ENCODE measurements at regions not wholly inside any gene's neighbourhood (a gene's known extent, or its start where the extent isn't known, plus 50 kb on each side); places are given as distances from the start of the nearest gene placed in this dataset.

DNA sequence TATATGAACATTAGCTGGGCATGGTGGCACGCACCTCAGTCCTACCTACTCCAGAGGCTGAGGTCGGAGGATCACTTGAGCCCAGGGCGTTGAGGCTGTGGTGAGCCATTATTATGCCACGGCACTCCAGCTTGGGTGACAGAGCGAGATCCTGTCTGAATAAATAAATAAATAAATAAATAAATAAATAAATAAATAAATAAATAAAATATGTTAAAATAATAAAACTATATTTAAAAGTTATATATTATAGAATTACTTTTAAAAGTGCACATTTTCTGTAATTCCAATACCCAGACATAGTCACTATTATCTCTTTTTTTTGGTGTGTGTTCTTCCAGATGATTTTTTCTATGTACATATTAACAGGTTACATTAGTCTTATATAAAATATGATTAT lies 382.0 kb upstream of the ROBO2 start:
- ChIA-PET CTCF (no interaction called here), POLR2A (no interaction called here)
- H3K27me3 ChIP-seq (replicated peaks in 1 of 4; ENCODE audit: control extremely low read depth in 1 of 4, control insufficient read depth in 3 of 4, insufficient read depth in 4 of 4, low read length in 3 of 4): no peaks in the 10 kb centered on the region
- no peak for ATAC-seq (ENCODE audit: low read depth)
- no peaks in the 10 kb centered on the region for H3K79me2 ChIP-seq (ENCODE audit: control insufficient read depth, insufficient read depth, low read length)
- no peaks in the 10 kb centered on the region for H3K4me1 ChIP-seq (ENCODE audit: control insufficient read depth in 2 of 2, insufficient read depth in 2 of 2, low read length in 2 of 2)
- H4K20me1 ChIP-seq (ENCODE audit: control insufficient read depth, insufficient read depth, low read length, poor library complexity, severe bottlenecking): no peaks in the 10 kb centered on the region
- Mint-ChIP-seq H3K27me3 (no peaks in the 10 kb centered on the region), H3K27ac (no peak overlapping the region), H3K9me3 (ENCODE audit: insufficient read depth) (peaks cover 2% of the 10 kb centered on the region), H3K4me1 (no peaks in the 10 kb centered on the region), H3K4me3 (no peak overlapping the region)
- H3K36me3 ChIP-seq (replicated peaks in 1 of 2; ENCODE audit: control extremely low read depth in 1 of 2, control insufficient read depth in 1 of 2, extremely low read depth in 1 of 2, insufficient read depth in 2 of 2, low read length in 1 of 2): no peaks in the 10 kb centered on the region
- no peak overlapping the region for H3K27ac ChIP-seq (ENCODE audit: low read length in 2 of 2)
- TF ChIP-seq EZH2 (IDR thresholded peaks at IDR 0.05; ENCODE audit: borderline replicate concordance, insufficient read depth, low read depth, low read length, poor library complexity, severe bottlenecking): no peak
- TF ChIP-seq, protein P1, sequence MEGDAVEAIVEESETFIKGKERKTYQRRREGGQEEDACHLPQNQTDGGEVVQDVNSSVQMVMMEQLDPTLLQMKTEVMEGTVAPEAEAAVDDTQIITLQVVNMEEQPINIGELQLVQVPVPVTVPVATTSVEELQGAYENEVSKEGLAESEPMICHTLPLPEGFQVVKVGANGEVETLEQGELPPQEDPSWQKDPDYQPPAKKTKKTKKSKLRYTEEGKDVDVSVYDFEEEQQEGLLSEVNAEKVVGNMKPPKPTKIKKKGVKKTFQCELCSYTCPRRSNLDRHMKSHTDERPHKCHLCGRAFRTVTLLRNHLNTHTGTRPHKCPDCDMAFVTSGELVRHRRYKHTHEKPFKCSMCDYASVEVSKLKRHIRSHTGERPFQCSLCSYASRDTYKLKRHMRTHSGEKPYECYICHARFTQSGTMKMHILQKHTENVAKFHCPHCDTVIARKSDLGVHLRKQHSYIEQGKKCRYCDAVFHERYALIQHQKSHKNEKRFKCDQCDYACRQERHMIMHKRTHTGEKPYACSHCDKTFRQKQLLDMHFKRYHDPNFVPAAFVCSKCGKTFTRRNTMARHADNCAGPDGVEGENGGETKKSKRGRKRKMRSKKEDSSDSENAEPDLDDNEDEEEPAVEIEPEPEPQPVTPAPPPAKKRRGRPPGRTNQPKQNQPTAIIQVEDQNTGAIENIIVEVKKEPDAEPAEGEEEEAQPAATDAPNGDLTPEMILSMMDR (IDR thresholded peaks at IDR 0.05): no peak
- intact Hi-C loops (cut with micrococcal nuclease): no loop called here
- H3K4me2 ChIP-seq (replicated peaks; ENCODE audit: low read depth, low read length, poor library complexity, severe bottlenecking): no peak overlapping the region
- DNase-seq: no peak
- H3K4me3 ChIP-seq (ENCODE audit: control extremely low read depth in 1 of 5, extremely low read depth in 1 of 5, insufficient read depth in 1 of 5, low read depth in 2 of 5, low read length in 4 of 5): no peak overlapping the region
- no CpG with 5 or more reads among the region's 5 CpGs for WGBS (ENCODE audit: insufficient coverage)
- no peak overlapping the region for H2AFZ ChIP-seq (ENCODE audit: insufficient read depth, low read depth, low read length, poor library complexity, severe bottlenecking)
- H3K9me3 ChIP-seq (ENCODE audit: control extremely low read depth in 1 of 3, control insufficient read depth in 2 of 3, insufficient read depth in 1 of 3, low read length in 2 of 3): no peaks in the 10 kb centered on the region
- no peak overlapping the region for H3K9ac ChIP-seq (ENCODE audit: low read length)

DNA sequence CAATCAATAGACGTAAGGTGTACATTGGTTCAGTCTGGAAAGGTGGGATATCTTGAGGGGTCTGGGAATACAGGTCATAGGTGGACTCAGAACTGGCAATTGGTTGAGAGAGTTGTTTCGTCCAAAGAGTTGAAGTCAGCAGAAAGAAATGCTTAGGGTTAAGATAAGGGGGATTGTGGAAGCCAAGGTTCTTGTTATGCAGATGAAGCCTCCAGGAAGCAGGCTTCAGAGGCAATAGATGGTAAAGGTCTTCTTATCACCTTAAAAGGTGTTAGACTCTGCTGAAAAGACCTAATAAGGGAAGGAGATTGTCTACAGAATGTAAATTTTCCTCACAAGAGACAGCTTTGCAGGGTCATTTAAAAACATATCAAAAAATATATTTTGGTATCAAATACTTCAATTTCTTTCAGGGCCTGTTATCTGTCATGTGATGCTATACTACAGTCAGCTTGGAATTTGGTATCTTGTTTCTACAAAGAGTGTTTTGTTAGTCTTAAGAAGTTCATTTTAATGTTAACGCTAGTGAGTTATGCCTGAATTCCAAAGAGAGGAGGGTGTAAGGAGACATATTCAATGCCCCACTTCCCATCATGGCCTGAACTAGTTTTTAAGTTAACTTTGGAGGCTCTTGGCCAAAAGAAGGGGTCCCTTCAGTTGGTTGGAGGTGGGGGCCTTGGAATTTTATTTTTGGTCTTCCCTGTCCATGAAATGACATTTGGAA lies 378.2 kb upstream of the ROBO2 start:
- H3K27me3 ChIP-seq (replicated peaks in 1 of 4; ENCODE audit: control extremely low read depth in 1 of 4, control insufficient read depth in 3 of 4, insufficient read depth in 4 of 4, low read length in 3 of 4): no peaks in the 10 kb centered on the region
- H3K9ac ChIP-seq (ENCODE audit: low read length): no peak overlapping the region
- WGBS (ENCODE audit: insufficient coverage): 71% methylated on average over 2 of the region's 3 CpGs
- POLR2A ChIA-PET: no interaction called here
- CTCF ChIA-PET: no interaction called here
- H3K27ac Mint-ChIP-seq: no peak overlapping the region
- no peaks in the 10 kb centered on the region for H3K4me1 ChIP-seq (ENCODE audit: control insufficient read depth in 2 of 2, insufficient read depth in 2 of 2, low read length in 2 of 2)
- no peaks in the 10 kb centered on the region for H3K4me1 Mint-ChIP-seq
- DNase-seq (no peak), ATAC-seq (ENCODE audit: low read depth) (no peak)
- no peak overlapping the region for H3K27ac ChIP-seq (ENCODE audit: low read length in 2 of 2)
- peaks cover 2% of the 10 kb centered on the region for H3K9me3 Mint-ChIP-seq (ENCODE audit: insufficient read depth)
- H3K4me3 ChIP-seq (ENCODE audit: control extremely low read depth in 1 of 5, extremely low read depth in 1 of 5, insufficient read depth in 1 of 5, low read depth in 2 of 5, low read length in 4 of 5): no peak overlapping the region
- no peak overlapping the region for H2AFZ ChIP-seq (ENCODE audit: insufficient read depth, low read depth, low read length, poor library complexity, severe bottlenecking)
- H3K27me3 Mint-ChIP-seq: no peaks in the 10 kb centered on the region
- no peak overlapping the region for H3K4me3 Mint-ChIP-seq
- no peak overlapping the region for H3K4me2 ChIP-seq (replicated peaks; ENCODE audit: low read depth, low read length, poor library complexity, severe bottlenecking)
- H3K36me3 ChIP-seq (replicated peaks in 1 of 2; ENCODE audit: control extremely low read depth in 1 of 2, control insufficient read depth in 1 of 2, extremely low read depth in 1 of 2, insufficient read depth in 2 of 2, low read length in 1 of 2): no peaks in the 10 kb centered on the region
- no peaks in the 10 kb centered on the region for H4K20me1 ChIP-seq (ENCODE audit: control insufficient read depth, insufficient read depth, low read length, poor library complexity, severe bottlenecking)
- intact Hi-C loops (cut with micrococcal nuclease): no loop called here
- TF ChIP-seq EZH2 (IDR thresholded peaks at IDR 0.05; ENCODE audit: borderline replicate concordance, insufficient read depth, low read depth, low read length, poor library complexity, severe bottlenecking): no peak
- TF ChIP-seq, protein P1 (IDR thresholded peaks at IDR 0.05): no peak
- no peaks in the 10 kb centered on the region for H3K79me2 ChIP-seq (ENCODE audit: control insufficient read depth, insufficient read depth, low read length)
- H3K9me3 ChIP-seq (ENCODE audit: control extremely low read depth in 1 of 3, control insufficient read depth in 2 of 3, insufficient read depth in 1 of 3, low read length in 2 of 3): no peaks in the 10 kb centered on the region
